Hepatocyte (in vitro differentiated cells): ENCODE measurements at regions not wholly inside any gene's neighbourhood (a gene's known extent, or its start where the extent isn't known, plus 50 kb on each side); places are given as distances from the start of the nearest gene placed in this dataset.

Source experiments
- EZH2 ChIP-seq: fragments of 200-600 bp; sonication (generic); IDR thresholded peaks from 2 replicates; pipeline ENCODE4 v1.6.1; 2016; ENCODE audit warnings: antibody characterized with exemption, mild to moderate bottlenecking, borderline replicate concordance
- EZH2phosphoT487 ChIP-seq: fragments of 200-600 bp; sonication (generic); IDR thresholded peaks from one replicate; pipeline ENCODE4 v1.6.1; 2018; ENCODE audit warnings: antibody characterized with exemption, mild to moderate bottlenecking, low read depth, moderate library complexity; ENCODE audit not compliant: unreplicated experiment, severe bottlenecking
- TF ChIP-seq, protein P1 (sequence below): fragments of 200-600 bp; sonication (generic); IDR thresholded peaks from 2 replicates; pipeline ENCODE4 v1.5.1; 2016; ENCODE audit warnings: antibody characterized with exemption, mild to moderate bottlenecking; ENCODE audit not compliant: poor library complexity

DNA sequence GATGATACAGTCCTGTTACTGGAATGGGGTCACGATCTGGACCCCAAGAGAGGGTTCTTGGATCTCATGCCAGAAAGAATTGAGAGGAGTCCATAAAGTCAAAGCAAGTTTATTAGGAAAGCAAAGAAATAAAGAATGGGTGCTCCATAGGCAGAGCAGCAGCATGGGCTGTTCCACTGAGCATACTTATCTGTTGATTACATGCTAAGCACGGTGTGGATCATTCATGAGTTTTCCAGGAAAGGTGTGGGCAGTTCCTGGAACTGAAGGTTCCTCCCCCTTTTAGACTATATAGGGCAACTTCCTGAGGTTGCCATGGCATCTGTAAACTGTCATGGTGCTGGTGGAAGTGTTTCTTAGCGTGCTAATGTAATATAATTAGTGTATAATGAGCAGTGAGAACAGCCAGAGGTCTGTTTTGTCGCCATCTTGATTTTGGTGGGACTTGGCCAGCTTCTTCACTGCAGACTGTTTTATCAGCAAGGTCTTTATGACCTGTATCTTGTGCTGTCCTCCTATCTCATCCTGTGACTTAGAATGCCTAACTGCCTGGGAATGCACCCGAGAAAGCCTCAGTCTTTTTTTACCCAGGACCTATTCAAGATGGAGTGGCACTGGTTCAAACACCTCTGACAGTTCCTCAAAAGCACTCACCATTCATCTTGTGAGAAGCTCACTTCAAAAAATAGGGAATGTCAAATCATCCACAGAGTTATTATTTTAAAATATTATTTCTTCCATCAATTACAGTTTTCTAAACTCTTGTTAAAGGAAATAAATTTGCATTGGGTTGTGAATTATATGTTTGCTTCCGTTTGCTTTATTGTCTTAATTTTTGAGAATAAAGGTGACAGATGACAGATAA, 1358.8 kb upstream of the TMEM132C start:
- TF ChIP-seq, protein P1, sequence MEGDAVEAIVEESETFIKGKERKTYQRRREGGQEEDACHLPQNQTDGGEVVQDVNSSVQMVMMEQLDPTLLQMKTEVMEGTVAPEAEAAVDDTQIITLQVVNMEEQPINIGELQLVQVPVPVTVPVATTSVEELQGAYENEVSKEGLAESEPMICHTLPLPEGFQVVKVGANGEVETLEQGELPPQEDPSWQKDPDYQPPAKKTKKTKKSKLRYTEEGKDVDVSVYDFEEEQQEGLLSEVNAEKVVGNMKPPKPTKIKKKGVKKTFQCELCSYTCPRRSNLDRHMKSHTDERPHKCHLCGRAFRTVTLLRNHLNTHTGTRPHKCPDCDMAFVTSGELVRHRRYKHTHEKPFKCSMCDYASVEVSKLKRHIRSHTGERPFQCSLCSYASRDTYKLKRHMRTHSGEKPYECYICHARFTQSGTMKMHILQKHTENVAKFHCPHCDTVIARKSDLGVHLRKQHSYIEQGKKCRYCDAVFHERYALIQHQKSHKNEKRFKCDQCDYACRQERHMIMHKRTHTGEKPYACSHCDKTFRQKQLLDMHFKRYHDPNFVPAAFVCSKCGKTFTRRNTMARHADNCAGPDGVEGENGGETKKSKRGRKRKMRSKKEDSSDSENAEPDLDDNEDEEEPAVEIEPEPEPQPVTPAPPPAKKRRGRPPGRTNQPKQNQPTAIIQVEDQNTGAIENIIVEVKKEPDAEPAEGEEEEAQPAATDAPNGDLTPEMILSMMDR, result no peak
- TF ChIP-seq EZH2, result no peak
- no peak for TF ChIP-seq EZH2phosphoT487
